H1 (cell line): ENCODE measurements at regions not wholly inside any gene's neighbourhood (a gene's known extent, or its start where the extent isn't known, plus 50 kb on each side); places are given as distances from the start of the nearest gene placed in this dataset.
"Not testable (repeated sequence)": the region's sequence is repeated elsewhere in the genome, so short reads cannot be mapped to it uniquely, and the experiment has no call there.

Experiments
- ASH2L ChIP-seq: fragments of 200-600, 300-600 bp; sonication (generic); IDR thresholded peaks from one replicate; pipeline ENCODE4 v1.7.1; 2017; ENCODE audit warnings: low read length
- BRCA1 ChIP-seq: IDR thresholded peaks from 2 replicates; pipeline ENCODE4 v1.6.1; 2012; ENCODE audit warnings: low read depth, low read length, improper control_type of control experiment
- CTCF ChIP-seq, 3 experiments: IDR thresholded peaks; 1 replicate in 2 of 3; 2 replicates in 1 of 3; pipeline versions ENCODE4 v1.5.1 to v1.6.1; 2011; ENCODE audit warnings: low read length in 3 of 3, mild to moderate bottlenecking in 3 of 3, inconsistent platforms in 2 of 3, low read depth in 1 of 3, moderate library complexity in 1 of 3; ENCODE audit not compliant: insufficient read depth in 1 of 3; ENCODE audit errors: control extremely low read depth in 1 of 3
- EP300 ChIP-seq, 2 experiments: IDR thresholded peaks; 1 replicate in 1 of 2; 2 replicates in 1 of 2; pipeline ENCODE4 v1.6.1; 2011 to 2012; ENCODE audit warnings: low read depth in 2 of 2, low read length in 2 of 2, mild to moderate bottlenecking in 2 of 2, borderline replicate concordance in 1 of 2, inconsistent platforms in 1 of 2, moderate library complexity in 1 of 2
- EZH2 ChIP-seq: fragments of 200-600 bp; sonication (generic); IDR thresholded peaks from 2 replicates; pipeline ENCODE4 v1.7.1; 2012; ENCODE audit warnings: low read depth, mild to moderate bottlenecking, moderate library complexity, low read length, inconsistent platforms; ENCODE audit not compliant: severe bottlenecking
- RNF2 ChIP-seq: fragments of 200-900, 300-1000 bp; sonication (generic); IDR thresholded peaks from 2 replicates; pipeline ENCODE4 v1.7.1; 2016; ENCODE audit warnings: borderline replicate concordance, low read depth, mild to moderate bottlenecking, antibody characterized with exemption, low read length; ENCODE audit not compliant: poor library complexity, severe bottlenecking; ENCODE audit errors: missing control alignments
- TBP ChIP-seq: IDR thresholded peaks from 2 replicates; pipeline ENCODE4 v1.6.1; 2011; ENCODE audit warnings: low read depth, low read length, improper control_type of control experiment
- TEAD4 ChIP-seq: IDR thresholded peaks from 2 replicates; pipeline ENCODE4 v1.6.1; 2012; ENCODE audit warnings: low read depth, low read length, inconsistent platforms, mixed read lengths

GRCh38 chr13:18567890-18568289, 613.7 kb downstream of the TUBA3C start:
- TF ChIP-seq ASH2L; RNF2; CTCF (IDR thresholded peaks at IDR 0.05; ENCODE audit: control extremely low read depth in 1 of 3, insufficient read depth in 1 of 3, low read depth in 1 of 3, low read length in 3 of 3); BRCA1; EZH2; EP300 (IDR thresholded peaks at IDR 0.05; ENCODE audit: borderline replicate concordance in 1 of 2, low read depth in 2 of 2, low read length in 2 of 2); TEAD4; TBP: not testable (repeated sequence)
